ENCODE measurements at regions not wholly inside any gene's neighbourhood (a gene's known extent, or its start where the extent isn't known, plus 50 kb on each side); places are given as distances from the start of the nearest gene placed in this dataset.

DNA sequence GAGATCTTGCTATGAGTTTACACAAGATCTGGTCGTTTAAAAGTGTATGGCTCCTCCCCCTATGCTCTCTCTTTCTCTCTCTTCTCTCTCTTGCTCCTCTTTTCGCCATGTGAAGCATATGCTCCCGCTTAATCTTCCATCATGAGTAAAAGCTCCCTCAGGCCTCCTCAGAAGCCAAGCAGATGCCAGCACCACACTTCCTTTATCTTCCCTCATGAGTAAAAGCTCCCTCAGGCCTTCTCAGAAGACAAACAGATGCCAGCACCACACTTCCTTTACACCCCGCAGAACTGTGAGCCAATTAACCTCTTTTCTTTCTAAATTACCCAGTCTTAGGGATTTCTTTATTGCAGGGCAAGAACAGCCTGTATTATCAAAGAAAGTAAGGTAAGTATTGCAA, 152.4 kb downstream of the SEC23A start:
- TF ChIP-seq, protein P1, sequence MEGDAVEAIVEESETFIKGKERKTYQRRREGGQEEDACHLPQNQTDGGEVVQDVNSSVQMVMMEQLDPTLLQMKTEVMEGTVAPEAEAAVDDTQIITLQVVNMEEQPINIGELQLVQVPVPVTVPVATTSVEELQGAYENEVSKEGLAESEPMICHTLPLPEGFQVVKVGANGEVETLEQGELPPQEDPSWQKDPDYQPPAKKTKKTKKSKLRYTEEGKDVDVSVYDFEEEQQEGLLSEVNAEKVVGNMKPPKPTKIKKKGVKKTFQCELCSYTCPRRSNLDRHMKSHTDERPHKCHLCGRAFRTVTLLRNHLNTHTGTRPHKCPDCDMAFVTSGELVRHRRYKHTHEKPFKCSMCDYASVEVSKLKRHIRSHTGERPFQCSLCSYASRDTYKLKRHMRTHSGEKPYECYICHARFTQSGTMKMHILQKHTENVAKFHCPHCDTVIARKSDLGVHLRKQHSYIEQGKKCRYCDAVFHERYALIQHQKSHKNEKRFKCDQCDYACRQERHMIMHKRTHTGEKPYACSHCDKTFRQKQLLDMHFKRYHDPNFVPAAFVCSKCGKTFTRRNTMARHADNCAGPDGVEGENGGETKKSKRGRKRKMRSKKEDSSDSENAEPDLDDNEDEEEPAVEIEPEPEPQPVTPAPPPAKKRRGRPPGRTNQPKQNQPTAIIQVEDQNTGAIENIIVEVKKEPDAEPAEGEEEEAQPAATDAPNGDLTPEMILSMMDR (IDR thresholded peaks at IDR 0.05) = no peak
- TF ChIP-seq ZFX (IDR thresholded peaks at IDR 0.05; ENCODE audit: borderline replicate concordance) = no peak

Data from 22Rv1 (cell line).